ENCODE measurements at regions not wholly inside any gene's neighbourhood (a gene's known extent, or its start where the extent isn't known, plus 50 kb on each side); places are given as distances from the start of the nearest gene placed in this dataset.
A peak's percentile ranks its signal among the peaks of the same experiment; 100 is the strongest.

GRCh38 chr6:129778793-129779192 is 68.8 kb upstream of the ARHGAP18 start:
- no peaks in the 10 kb centered on the region for H3K36me3 ChIP-seq (ENCODE audit: control insufficient read depth, insufficient read depth, low read length)
- DNase-seq, result no peak
- no peaks in the 10 kb centered on the region for H3K9me3 ChIP-seq (ENCODE audit: control insufficient read depth, low read depth, low read length)
- H3K4me3 ChIP-seq (ENCODE audit: low read length), result no peak overlapping the region
- no peaks in the 10 kb centered on the region for H3K4me1 ChIP-seq (ENCODE audit: control insufficient read depth, insufficient read depth, low read length)
- WGBS (ENCODE audit: insufficient coverage, low lambda C conversion rate), result 0% methylated on average over 1 of the region's 1 CpG
- no peak overlapping the region for H3K27ac ChIP-seq (ENCODE audit: low read length)
- H3K27me3 ChIP-seq (ENCODE audit: control insufficient read depth, insufficient read depth, low read length), result no peaks in the 10 kb centered on the region

- no peaks in the 10 kb centered on the region for H3K4me1 ChIP-seq (ENCODE audit: control insufficient read depth, insufficient read depth, low read length)
- H3K36me3 ChIP-seq (ENCODE audit: control insufficient read depth, insufficient read depth, low read length), result no peaks in the 10 kb centered on the region
- no peak overlapping the region for H3K27ac ChIP-seq (ENCODE audit: low read length)
- H3K9me3 ChIP-seq (ENCODE audit: control insufficient read depth, low read depth, low read length), result no peaks in the 10 kb centered on the region
- H3K4me3 ChIP-seq (ENCODE audit: low read length), result no peak overlapping the region
- no peak for DNase-seq
- H3K27me3 ChIP-seq (ENCODE audit: control insufficient read depth, insufficient read depth, low read length), result no peaks in the 10 kb centered on the region
Measured at GRCh38 chr6:129777371-129777770, 67.4 kb upstream of the ARHGAP18 start.

- DNase-seq, result no peak
- Histone ChIP-seq H3K27me3 (ENCODE audit: control insufficient read depth, insufficient read depth, low read length) (no peaks in the 10 kb centered on the region), H3K27ac (ENCODE audit: low read length) (no peak overlapping the region), H3K9me3 (ENCODE audit: control insufficient read depth, low read depth, low read length) (no peaks in the 10 kb centered on the region), H3K36me3 (ENCODE audit: control insufficient read depth, insufficient read depth, low read length) (no peaks in the 10 kb centered on the region), H3K4me1 (ENCODE audit: control insufficient read depth, insufficient read depth, low read length) (no peaks in the 10 kb centered on the region), H3K4me3 (ENCODE audit: low read length) (no peak overlapping the region)
- WGBS (ENCODE audit: insufficient coverage, low lambda C conversion rate), result 100% methylated on average over 1 of the region's 3 CpGs
Measured at GRCh38 chr6:129776542-129777330, 66.8 kb upstream of the ARHGAP18 start.

- Histone ChIP-seq H3K9me3 (ENCODE audit: control insufficient read depth, low read depth, low read length) (no peaks in the 10 kb centered on the region), H3K27ac (ENCODE audit: low read length) (no peak overlapping the region), H3K4me1 (ENCODE audit: control insufficient read depth, insufficient read depth, low read length) (no peaks in the 10 kb centered on the region), H3K36me3 (ENCODE audit: control insufficient read depth, insufficient read depth, low read length) (no peaks in the 10 kb centered on the region), H3K4me3 (ENCODE audit: low read length) (no peak overlapping the region), H3K27me3 (ENCODE audit: control insufficient read depth, insufficient read depth, low read length) (no peaks in the 10 kb centered on the region)
- no CpG with 5 or more reads among the region's 8 CpGs for WGBS (ENCODE audit: insufficient coverage, low lambda C conversion rate)
- peak; percentile 69 to 74 for DNase-seq
Measured at GRCh38 chr6:129774697-129775447, 64.9 kb upstream of the ARHGAP18 start.

GRCh38 chr6:129773304-129773703 is 63.3 kb upstream of the ARHGAP18 start:
- no peaks in the 10 kb centered on the region for H3K27me3 ChIP-seq (ENCODE audit: control insufficient read depth, insufficient read depth, low read length)
- H3K4me3 ChIP-seq (ENCODE audit: low read length), result no peak overlapping the region
- 100% methylated on average over 1 of the region's 2 CpGs for WGBS (ENCODE audit: insufficient coverage, low lambda C conversion rate)
- no peaks in the 10 kb centered on the region for H3K4me1 ChIP-seq (ENCODE audit: control insufficient read depth, insufficient read depth, low read length)
- no peak for DNase-seq
- H3K36me3 ChIP-seq (ENCODE audit: control insufficient read depth, insufficient read depth, low read length), result no peaks in the 10 kb centered on the region
- H3K27ac ChIP-seq (ENCODE audit: low read length), result no peak overlapping the region
- H3K9me3 ChIP-seq (ENCODE audit: control insufficient read depth, low read depth, low read length), result no peaks in the 10 kb centered on the region

GRCh38 chr6:129771678-129772077 is 61.7 kb upstream of the ARHGAP18 start:
- Histone ChIP-seq H3K36me3 (ENCODE audit: control insufficient read depth, insufficient read depth, low read length) (no peaks in the 10 kb centered on the region), H3K4me3 (ENCODE audit: low read length) (no peak overlapping the region), H3K27me3 (ENCODE audit: control insufficient read depth, insufficient read depth, low read length) (peaks cover 13% of the 10 kb centered on the region), H3K9me3 (ENCODE audit: control insufficient read depth, low read depth, low read length) (no peaks in the 10 kb centered on the region), H3K4me1 (ENCODE audit: control insufficient read depth, insufficient read depth, low read length) (peaks cover 3% of the 10 kb centered on the region), H3K27ac (ENCODE audit: low read length) (no peak overlapping the region)
- no peak for DNase-seq
- no CpG with 5 or more reads among the region's 4 CpGs for WGBS (ENCODE audit: insufficient coverage, low lambda C conversion rate)

GRCh38 chr6:129767776-129768485 is 58.0 kb upstream of the ARHGAP18 start:
- no peaks in the 10 kb centered on the region for H3K9me3 ChIP-seq (ENCODE audit: control insufficient read depth, low read depth, low read length)
- WGBS (ENCODE audit: insufficient coverage, low lambda C conversion rate), result 40% methylated on average over 1 of the region's 11 CpGs
- H3K4me1 ChIP-seq (ENCODE audit: control insufficient read depth, insufficient read depth, low read length), result peaks cover 3% of the 10 kb centered on the region
- no peak for DNase-seq
- H3K27me3 ChIP-seq (ENCODE audit: control insufficient read depth, insufficient read depth, low read length), result peaks cover 29% of the 10 kb centered on the region
- H3K27ac ChIP-seq (ENCODE audit: low read length), result no peak overlapping the region
- H3K36me3 ChIP-seq (ENCODE audit: control insufficient read depth, insufficient read depth, low read length), result no peaks in the 10 kb centered on the region
- H3K4me3 ChIP-seq (ENCODE audit: low read length), result no peak overlapping the region

- peaks cover 29% of the 10 kb centered on the region for H3K27me3 ChIP-seq (ENCODE audit: control insufficient read depth, insufficient read depth, low read length)
- H3K4me1 ChIP-seq (ENCODE audit: control insufficient read depth, insufficient read depth, low read length), result peaks cover 3% of the 10 kb centered on the region
- H3K4me3 ChIP-seq (ENCODE audit: low read length), result peak overlapping the region; percentile 31
- no peak overlapping the region for H3K27ac ChIP-seq (ENCODE audit: low read length)
- no peaks in the 10 kb centered on the region for H3K36me3 ChIP-seq (ENCODE audit: control insufficient read depth, insufficient read depth, low read length)
- no CpG with 5 or more reads among the region's 36 CpGs for WGBS (ENCODE audit: insufficient coverage, low lambda C conversion rate)
- H3K9me3 ChIP-seq (ENCODE audit: control insufficient read depth, low read depth, low read length), result no peaks in the 10 kb centered on the region
- DNase-seq, result peak in 1 of 2 donors; percentile 52
Measured at GRCh38 chr6:129766959-129767728, 57.2 kb upstream of the ARHGAP18 start.

- WGBS (ENCODE audit: insufficient coverage, low lambda C conversion rate), result 92% methylated on average over 2 of the region's 4 CpGs
- Histone ChIP-seq H3K36me3 (ENCODE audit: control insufficient read depth, insufficient read depth, low read length) (no peaks in the 10 kb centered on the region), H3K27ac (ENCODE audit: low read length) (no peak overlapping the region), H3K27me3 (ENCODE audit: control insufficient read depth, insufficient read depth, low read length) (peaks cover 29% of the 10 kb centered on the region), H3K4me1 (ENCODE audit: control insufficient read depth, insufficient read depth, low read length) (peaks cover 3% of the 10 kb centered on the region), H3K4me3 (ENCODE audit: low read length) (no peak overlapping the region), H3K9me3 (ENCODE audit: control insufficient read depth, low read depth, low read length) (no peaks in the 10 kb centered on the region)
- no peak for DNase-seq
Measured at GRCh38 chr6:129764761-129765407, 54.9 kb upstream of the ARHGAP18 start.
